ENCODE measurements at regions not wholly inside any gene's neighbourhood (a gene's known extent, or its start where the extent isn't known, plus 50 kb on each side); places are given as distances from the start of the nearest gene placed in this dataset.

- H3K4me3 ChIP-seq (ENCODE audit: low read depth, low read length): no peak overlapping the region
- no peak for TF ChIP-seq CTCF (IDR thresholded peaks at IDR 0.05; ENCODE audit: borderline replicate concordance, insufficient read depth, low read depth, low read length)
Measured at GRCh38 chr1:191671236-191671635, 487.0 kb upstream of the RGS18 start.

GRCh38 chr1:191674626-191675179 lies 483.6 kb upstream of the RGS18 start:
- no peak overlapping the region for H3K4me3 ChIP-seq (ENCODE audit: low read depth, low read length)
- no peak for TF ChIP-seq CTCF (IDR thresholded peaks at IDR 0.05; ENCODE audit: borderline replicate concordance, insufficient read depth, low read depth, low read length)

- no peak for TF ChIP-seq CTCF (IDR thresholded peaks at IDR 0.05; ENCODE audit: borderline replicate concordance, insufficient read depth, low read depth, low read length)
- no peak overlapping the region for H3K4me3 ChIP-seq (ENCODE audit: low read depth, low read length)
Measured at GRCh38 chr1:191675856-191676783, 482.1 kb upstream of the RGS18 start.

- no peak for TF ChIP-seq CTCF (IDR thresholded peaks at IDR 0.05; ENCODE audit: borderline replicate concordance, insufficient read depth, low read depth, low read length)
- no peak overlapping the region for H3K4me3 ChIP-seq (ENCODE audit: low read depth, low read length)
Measured at GRCh38 chr1:191685669-191686068, 472.6 kb upstream of the RGS18 start.

- no peak for TF ChIP-seq CTCF (IDR thresholded peaks at IDR 0.05; ENCODE audit: borderline replicate concordance, insufficient read depth, low read depth, low read length)
- H3K4me3 ChIP-seq (ENCODE audit: low read depth, low read length): no peak overlapping the region
Measured at GRCh38 chr1:191687721-191688120, 470.5 kb upstream of the RGS18 start.

- no peak overlapping the region for H3K4me3 ChIP-seq (ENCODE audit: low read depth, low read length)
- no peak for TF ChIP-seq CTCF (IDR thresholded peaks at IDR 0.05; ENCODE audit: borderline replicate concordance, insufficient read depth, low read depth, low read length)
Measured at GRCh38 chr1:191690931-191691330, 467.3 kb upstream of the RGS18 start.

GRCh38 chr1:191693797-191694196 lies 464.5 kb upstream of the RGS18 start:
- no peak for TF ChIP-seq CTCF (IDR thresholded peaks at IDR 0.05; ENCODE audit: borderline replicate concordance, insufficient read depth, low read depth, low read length)
- no peak overlapping the region for H3K4me3 ChIP-seq (ENCODE audit: low read depth, low read length)

All from GM12875 (cell line).